GM18502 (cell line): ENCODE measurements at regions not wholly inside any gene's neighbourhood (a gene's known extent, or its start where the extent isn't known, plus 50 kb on each side); places are given as distances from the start of the nearest gene placed in this dataset.
A peak's percentile ranks its signal among the peaks of the same experiment; 100 is the strongest.

Source experiments
- ATAC-seq: cut with Tn5 transposase; IDR thresholded peaks from one replicate; pipeline ENCODE4 v1.9.1; 2021; ENCODE audit warnings: mild to moderate bottlenecking; ENCODE audit not compliant: unreplicated experiment, poor library complexity

DNA sequence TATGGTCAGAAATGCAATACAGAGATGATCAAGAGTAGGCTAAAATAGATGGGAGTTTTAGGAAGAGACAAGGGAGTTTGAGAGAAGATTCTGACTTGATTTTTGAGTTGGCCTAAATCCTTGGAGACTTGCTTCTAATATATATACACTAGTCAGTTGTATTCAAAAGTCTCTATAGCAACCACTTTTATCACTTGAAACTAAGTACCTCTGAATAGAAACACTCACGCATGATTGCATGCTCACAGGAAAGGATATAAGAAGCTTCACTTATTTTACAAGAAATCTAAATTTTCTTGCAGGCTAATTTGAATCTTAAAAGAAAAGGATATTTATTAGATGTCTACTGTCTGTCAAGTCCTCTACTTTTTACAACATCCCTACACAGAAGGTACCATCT, 316.8 kb downstream of the SNAPC1 start:
- peak; percentile 43 for ATAC-seq

DNA sequence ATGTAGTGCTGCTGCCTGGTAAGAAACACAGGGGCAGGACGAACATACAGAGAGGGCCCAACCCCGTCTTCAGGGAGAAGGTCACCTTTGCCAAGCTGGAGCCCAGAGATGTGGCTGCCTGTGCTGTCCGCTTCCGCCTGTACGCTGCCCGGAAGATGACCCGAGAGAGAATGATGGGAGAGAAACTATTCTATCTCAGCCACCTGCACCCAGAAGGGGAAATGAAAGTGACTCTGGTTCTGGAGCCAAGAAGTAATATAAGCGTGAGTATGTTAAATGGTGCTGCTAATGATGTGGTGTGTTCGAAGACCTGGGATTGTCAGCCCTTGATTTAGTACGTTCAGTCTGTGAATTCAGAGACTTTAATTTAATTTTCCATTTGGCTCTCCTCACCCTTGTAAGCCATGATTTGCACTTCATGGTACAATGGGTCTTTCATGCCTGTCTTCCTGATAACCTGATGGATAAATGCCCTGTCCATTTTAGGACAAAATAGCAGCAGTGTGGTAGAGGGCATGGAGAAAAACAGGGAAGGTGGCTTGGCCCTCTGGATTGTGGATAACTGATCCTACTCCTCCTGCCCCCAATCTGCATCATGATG, 318.9 kb downstream of the SNAPC1 start:
- peak; percentile 91 for ATAC-seq

DNA sequence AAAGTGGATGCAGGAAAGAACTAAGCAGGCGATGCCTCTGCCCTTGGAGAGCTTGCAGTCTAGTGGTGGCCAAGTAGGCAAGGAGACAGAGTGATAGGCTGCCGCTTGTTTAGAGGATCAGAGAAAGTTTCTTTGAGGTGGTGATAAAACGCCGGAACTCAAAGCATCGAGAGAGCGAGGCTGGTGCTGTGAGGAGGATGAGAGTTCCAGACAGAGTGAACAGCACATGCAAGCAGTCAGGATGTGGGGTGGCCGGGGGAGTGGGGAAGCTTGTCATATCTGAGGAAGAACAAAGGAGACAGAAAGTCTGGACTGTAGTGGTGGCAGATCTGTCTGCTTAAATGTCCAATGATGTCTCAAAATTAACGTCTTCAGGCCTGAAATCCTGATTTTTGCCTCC, 319.7 kb downstream of the SNAPC1 start:
- ATAC-seq = no peak

DNA sequence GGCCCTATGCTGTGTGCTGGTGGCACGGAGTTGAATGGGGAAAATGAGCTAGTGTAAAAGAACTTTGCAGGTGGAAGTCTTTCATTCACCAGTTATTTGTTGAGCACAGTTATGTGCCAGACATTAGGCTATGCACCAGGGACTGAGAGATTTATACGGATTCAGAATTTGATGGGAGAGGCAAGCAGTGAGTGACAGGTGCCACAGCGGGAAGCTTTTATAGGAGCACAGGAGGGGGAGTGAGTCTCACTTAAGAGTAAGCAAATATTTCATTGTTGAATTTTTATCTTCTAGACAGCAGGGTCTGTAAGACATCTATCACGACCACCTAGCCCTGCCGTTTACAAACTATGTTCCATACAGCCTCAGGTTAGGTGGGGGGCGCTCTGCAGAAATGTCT, 320.6 kb downstream of the SNAPC1 start:
- ATAC-seq = no peak

DNA sequence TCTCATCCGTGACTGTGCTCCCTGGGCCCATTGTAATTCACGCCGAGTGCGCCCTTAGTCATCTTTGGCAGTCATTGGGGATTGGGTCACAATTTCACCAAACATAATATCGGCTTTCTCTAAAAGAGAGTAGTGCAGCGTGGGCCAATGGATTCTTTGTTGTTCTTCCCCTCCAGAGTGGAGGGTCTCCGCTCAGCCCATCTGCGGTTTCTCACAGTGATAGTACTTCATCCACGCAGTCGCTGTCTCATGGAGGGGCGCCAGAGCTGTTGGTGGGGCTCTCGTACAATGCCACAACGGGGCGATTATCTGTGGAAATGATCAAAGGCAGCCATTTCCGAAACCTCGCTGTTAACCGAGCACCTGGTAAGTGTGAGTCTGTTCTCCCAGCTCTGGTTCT, 321.8 kb downstream of the SNAPC1 start:
- no peak for ATAC-seq

DNA sequence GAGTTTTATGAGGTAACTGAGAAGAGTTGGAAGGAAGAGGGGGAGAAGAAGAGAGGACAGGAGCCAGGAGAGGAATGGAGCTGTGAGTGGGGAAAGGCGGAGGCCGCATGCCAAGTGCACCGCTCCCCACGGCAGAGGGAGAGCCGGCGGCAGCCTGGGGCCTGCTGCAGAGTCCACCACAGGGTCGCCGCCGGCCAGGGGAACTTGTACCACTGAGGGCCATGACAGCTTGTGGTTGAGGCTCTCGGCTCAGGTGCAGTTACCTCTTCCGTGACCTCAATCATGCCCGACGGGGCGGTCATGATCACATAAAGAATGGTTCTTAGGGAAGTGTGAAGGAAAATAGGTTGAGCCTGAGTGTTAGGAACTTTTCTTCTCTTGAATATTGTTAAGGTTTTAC, 325.0 kb downstream of the SNAPC1 start:
- ATAC-seq = no peak

DNA sequence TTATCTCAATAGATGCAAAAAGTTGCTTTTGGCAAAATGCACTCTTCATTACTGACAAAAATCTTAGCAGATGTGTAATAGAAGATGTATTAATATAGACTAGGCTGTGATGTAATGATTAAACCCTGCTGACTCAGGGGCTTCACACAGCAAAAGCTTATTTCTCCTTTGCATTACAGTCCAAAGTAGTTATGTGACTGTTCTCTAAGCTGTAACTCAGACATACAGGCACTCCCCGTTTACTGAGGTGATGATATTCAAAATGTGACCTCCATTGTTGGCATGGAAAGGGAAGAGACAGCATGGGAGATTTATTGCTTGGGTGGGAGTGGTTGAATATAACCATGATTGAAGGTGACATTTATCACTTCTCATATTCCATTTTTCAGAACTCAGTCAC, 331.5 kb downstream of the SNAPC1 start:
- ATAC-seq = no peak

DNA sequence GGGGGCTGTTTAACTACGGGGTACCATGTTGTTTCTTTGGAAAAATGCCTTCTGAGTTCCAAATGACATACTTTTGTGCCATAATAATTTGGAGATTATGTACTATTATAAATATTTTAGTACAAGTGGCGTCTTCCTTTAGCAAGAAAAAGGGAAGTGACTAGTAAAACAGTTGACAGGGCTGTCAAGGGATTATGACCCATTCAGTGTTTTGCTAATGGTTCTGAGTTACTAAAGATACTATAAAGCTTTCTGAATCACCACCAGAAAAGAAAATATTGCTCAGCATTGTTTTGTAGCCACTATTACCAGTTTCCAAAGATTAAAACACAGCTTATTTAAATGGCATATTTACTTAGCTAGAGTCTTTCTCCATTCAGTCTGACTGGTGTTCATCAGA, 334.9 kb downstream of the SNAPC1 start:
- ATAC-seq = no peak

DNA sequence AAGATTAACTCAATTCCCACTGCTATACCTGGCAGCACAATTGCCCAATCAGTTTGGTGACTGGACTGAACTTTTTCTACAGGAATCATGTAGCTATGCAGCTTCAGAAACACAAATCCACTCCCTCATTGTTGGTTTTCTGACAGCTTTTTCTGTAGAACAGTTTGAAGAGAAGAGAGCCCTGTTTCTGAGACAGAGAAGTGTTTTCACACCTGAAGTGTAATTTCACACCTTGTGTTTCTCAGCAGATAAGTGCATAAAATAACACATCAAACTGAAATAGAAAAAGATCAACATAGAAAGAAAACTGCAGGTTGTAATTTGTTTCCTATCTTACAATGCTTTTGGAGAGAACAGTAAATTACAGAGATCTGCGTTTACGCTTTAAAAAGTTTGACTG, 335.6 kb downstream of the SNAPC1 start:
- ATAC-seq = no peak

DNA sequence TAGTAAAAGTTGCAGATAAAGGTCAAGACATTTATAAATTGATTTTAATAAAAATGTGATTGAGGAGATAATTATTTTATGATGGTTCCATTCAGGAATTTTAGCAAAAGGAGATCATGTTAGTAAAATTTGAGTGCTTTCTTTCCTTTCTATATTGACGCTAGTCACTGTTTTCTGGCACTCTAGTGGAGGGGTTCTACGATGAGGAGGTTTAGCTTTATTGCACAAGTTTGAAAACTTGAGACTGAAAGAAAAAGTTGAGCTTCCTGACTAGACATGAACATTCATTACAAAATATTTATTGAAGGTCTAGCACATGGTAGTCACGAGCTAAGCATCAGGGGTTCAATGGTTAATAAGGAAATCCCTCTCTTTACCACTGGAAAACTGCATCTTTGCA, 336.1 kb downstream of the SNAPC1 start:
- ATAC-seq = no peak

DNA sequence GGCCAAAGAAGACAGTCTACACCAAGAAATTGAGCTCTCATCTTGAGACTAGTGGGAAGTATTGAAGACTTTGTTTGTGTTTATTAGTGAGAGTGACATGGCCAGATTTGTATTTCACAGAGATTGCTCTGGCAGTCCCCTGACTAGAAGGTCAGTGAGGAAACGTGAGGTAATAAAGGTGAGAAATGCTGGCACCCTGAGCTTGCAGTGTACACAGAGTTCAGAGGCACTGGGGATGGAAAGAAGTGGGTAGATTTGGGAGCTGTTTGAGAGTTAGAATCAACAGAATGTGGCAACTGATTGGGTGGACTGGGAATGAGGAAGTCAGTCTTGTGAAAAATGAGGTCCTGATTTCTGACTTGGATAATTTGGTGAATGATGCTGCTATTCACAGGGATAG, 336.9 kb downstream of the SNAPC1 start:
- no peak for ATAC-seq

DNA sequence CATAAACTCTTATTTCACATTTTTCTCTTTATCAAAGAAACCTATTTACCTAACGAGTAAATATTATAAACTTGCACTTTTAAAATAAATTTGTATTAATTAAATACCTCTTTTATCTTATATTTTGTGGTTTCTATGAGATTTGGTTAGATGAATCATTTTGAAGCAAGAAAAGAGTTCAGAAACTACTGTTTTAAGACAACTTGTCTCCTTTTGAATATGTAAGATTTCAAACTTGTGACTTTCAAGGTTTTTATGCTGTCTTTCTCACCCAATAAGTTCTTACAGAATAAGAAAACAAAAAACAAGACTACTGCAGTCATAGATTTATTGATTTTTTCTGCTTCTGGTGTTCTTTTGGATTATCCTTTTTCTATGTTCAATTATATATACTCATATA, 339.0 kb downstream of the SNAPC1 start:
- no peak for ATAC-seq

DNA sequence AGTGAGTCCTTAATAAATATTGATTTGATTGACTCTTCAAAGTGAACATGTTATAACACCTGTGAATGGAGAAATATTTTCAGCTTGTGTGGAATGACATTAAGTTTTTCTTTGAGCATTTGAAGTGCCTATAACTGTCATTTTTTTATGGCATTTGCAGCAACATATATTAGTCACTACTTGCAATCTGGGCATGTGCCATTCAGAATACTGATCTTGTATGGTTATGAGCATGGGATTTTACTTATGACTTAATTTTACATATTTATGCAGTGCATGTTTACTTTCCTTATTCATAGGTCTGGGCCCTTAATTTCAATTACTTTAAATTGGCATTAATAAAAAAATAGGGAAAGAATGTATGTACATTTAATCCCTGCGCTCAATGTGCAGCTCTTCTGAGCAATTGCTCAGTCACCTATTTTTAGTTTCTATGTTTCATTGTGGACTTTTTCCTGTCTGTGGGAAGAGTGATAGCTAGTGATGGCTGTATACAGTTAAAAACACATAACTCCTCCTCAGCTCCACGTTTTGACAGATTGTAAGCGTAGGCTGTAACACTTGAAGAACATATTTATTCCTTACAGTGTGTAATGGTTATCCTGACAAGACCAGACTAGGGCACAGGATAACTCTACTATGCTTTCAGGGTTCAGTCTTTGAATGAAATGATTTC, 339.6 kb downstream of the SNAPC1 start:
- ATAC-seq = no peak

DNA sequence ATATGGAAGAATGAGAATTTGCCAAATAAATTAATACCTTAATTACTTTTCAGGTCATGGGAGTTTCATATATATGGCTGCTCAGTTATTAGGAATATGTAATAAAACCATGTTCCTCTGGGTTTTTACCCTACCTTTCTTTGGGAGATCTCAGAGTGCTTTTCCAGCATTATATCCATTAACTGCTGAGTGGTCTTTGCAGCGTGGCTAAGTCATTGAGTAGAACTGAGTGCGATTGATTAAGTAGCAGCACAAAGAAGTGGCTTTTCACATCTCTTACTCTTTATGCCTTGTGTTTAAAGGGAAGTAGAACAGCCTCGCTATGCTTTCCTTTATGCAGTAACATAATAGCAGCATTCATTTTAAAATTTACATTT, 340.1 kb downstream of the SNAPC1 start:
- ATAC-seq = no peak

DNA sequence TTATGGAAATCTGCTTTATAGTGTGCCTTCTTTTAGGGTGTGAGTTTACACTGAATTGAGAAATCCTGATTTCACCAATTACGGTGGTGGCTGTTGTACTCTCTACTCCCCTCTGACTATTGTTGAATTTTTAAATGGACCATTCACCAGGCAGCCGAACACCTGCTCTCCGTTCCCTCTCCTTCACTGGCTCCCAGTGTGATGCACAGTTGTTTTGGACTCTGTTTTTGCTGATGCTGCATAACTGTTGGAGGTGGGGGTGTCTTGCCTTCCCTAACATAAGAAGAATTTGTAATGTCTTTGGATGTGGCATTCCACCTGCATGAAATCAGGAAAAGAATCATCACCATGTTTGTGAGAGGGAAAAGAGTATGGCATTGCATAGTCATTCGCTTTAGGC, 341.2 kb downstream of the SNAPC1 start:
- no peak for ATAC-seq

DNA sequence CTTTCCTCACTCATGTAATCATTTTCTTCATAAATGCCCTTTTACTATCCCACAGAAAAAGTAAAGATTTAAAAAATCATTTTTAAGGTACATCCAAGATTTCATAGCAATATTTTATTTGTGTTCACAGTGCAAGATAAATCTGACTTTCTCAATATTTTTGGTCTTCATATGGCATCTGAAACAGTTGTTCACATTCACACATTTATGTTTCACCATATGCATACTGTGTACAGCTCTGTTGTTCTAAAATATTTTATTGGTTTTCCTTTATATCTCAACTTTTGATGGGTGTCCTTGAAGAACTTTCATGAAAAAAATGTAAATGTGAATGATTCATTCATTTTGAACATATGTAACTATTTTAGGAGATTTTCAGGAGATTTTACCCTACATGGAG, 348.7 kb downstream of the SNAPC1 start:
- ATAC-seq = no peak

DNA sequence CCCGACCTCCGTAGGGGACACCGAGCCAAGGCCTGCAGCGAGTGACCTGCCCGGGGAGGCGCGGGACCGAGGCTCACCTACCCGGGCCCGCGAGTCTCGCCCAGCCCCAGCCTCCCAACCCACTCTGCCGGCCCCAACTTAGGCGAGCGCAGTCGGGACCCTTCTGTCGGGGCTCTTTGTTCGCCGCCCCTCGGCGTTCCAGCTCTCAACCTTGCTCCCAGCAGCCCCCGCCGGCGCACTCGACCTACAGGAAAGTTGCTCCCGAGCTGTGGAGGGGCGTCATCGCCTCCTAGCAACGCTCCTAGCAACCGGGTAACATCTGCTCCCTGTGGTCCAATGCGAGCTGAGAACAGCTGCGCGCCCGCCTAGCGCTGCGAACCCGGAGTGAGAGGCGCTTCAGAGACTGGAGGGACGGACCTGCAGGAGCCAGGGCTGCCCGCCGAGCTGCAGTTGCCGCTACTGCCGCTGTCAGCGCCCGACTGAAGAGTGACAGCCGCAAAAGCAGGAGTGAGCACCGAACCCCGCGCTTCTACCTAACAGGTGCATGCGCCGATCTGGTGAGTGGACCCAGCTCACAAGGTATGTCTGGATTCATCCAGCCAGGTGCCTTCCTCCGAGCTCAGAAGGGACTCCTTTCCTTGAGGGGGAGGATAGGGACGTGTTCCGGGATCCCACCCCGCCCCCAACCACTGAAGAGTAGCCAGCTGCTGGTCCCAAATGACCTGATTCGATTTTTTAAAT, 355.0 kb downstream of the SNAPC1 start:
- ATAC-seq = peak; percentile 96

DNA sequence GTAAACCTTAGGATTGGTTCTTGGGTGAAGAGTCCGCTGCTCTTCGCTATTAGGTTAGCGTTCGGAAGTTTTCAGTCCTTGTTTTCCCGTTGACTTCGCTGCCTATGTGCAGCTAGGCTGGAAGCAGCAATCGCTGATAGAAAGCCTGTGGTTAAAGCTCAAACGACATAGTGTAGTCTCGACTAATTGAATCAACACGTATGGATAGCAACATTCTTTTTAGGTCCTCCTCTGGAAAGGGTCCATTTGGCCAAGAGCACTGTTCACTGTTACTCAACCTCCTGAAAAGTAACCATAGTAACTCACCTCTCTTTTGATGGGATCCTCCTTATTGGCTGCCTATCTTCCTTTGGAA, 355.5 kb downstream of the SNAPC1 start:
- peak; percentile 4 for ATAC-seq

DNA sequence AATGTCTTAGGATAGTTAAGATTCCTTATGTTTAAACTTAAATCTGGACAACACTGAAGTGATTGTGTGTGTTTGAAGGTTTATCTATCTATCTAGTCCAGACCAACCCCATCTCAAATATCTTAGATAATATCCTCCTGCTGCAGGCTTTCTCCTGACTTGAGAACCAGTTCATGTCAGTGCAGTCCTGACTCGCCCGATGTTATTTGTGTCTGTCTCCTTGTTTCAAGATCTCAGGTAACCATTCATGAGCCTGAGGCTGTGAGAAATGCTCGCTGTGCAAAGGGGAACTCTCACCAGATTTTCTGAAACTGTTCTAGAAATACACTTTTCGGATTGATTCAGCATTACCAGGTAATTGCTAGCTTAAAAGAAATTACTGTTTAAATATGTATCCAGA, 356.2 kb downstream of the SNAPC1 start:
- no peak for ATAC-seq

DNA sequence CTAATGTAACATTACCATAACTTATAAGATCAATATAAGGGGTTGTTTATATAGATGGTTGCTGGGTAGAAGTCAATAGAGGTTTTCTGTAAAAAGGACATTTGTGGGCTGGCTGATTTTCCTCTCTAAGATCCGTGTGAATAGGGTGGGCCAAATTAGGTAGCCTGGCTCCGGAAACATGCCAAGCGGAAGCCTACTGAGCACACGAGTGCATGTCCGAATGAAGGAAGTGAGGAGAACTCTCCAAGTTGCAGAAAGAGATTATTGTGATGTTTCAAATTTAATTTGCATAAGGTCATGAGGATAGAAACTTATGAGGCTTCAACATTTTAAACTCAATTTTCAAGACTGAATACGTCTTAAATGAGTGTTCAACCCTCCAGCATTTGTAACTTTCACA, 356.7 kb downstream of the SNAPC1 start:
- ATAC-seq = no peak

DNA sequence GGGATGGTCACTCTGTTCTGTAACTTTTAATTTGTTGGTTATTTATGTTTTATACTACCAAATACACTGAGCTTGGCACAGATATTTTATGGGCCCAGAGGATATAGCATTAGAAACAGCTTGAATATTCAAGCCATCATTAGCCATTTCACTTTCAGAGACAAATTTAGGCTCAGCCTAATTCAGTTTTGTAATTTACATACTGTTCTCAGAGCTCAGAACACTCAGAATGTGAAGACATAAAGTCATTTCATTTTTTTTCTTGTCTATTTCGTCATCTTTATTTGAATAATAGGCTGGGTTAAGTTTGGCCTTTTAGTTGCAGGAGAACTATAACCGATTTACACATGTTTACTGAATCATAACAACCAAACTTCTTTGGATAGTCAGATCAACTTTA, 361.7 kb downstream of the SNAPC1 start:
- ATAC-seq = peak; percentile 73

DNA sequence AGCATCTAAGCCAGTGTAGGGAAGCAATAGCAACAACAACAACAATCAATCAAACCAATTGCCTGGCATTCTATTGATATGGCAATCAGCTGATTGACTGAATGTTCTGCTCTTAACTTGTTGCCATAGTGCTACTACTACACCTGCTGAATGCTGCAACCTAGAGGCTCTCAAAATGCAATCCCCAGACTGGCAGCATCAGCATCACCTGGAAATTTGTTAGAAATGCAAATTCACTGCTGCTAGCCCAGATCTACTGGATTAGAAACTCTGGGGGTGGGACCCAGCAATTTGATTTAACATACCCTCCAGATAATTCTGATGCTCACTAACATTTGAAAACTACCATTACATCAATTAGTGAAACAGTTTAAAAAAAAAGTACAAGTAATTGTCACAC, 363.6 kb downstream of the SNAPC1 start:
- ATAC-seq = no peak
